ENCODE measurements at regions not wholly inside any gene's neighbourhood (a gene's known extent, or its start where the extent isn't known, plus 50 kb on each side); places are given as distances from the start of the nearest gene placed in this dataset.

GRCh38 chr9:27929841-27930240 is 356.6 kb upstream of the C9orf72 start:
- no peak for DNase-seq

- DNase-seq: no peak
Observed at GRCh38 chr9:27933210-27934025, 360.1 kb upstream of the C9orf72 start.

GRCh38 chr9:27934471-27934870 is 361.2 kb upstream of the C9orf72 start:
- DNase-seq: no peak

GRCh38 chr9:27939186-27939585 is 365.9 kb upstream of the C9orf72 start:
- DNase-seq: no peak

GRCh38 chr9:27940535-27940934 is 367.3 kb upstream of the C9orf72 start:
- DNase-seq: no peak

GRCh38 chr9:27943501-27943900 is 370.2 kb upstream of the C9orf72 start:
- no peak for DNase-seq

- DNase-seq: no peak
Observed at GRCh38 chr9:27945386-27945785, 372.1 kb upstream of the C9orf72 start.

GRCh38 chr9:27950382-27950781 is 377.1 kb upstream of the C9orf72 start:
- no peak for DNase-seq

- DNase-seq: no peak
Observed at GRCh38 chr9:27954858-27955257, 381.6 kb upstream of the C9orf72 start.

- no peak for DNase-seq
Observed at GRCh38 chr9:27963836-27964235, 390.6 kb upstream of the C9orf72 start.

GRCh38 chr9:27967210-27967609 is 393.9 kb upstream of the C9orf72 start:
- no peak for DNase-seq

- no peak for DNase-seq
Observed at GRCh38 chr9:27977931-27978330, 404.6 kb upstream of the C9orf72 start.

GRCh38 chr9:27985714-27986113 is 412.4 kb upstream of the C9orf72 start:
- no peak for DNase-seq

- DNase-seq: no peak
Observed at GRCh38 chr9:27990524-27990923, 417.2 kb upstream of the C9orf72 start.

GRCh38 chr9:27991221-27991620 is 417.9 kb upstream of the C9orf72 start:
- no peak for DNase-seq

GRCh38 chr9:28001096-28001495 is 427.8 kb upstream of the C9orf72 start:
- DNase-seq: no peak

- no peak for DNase-seq
Observed at GRCh38 chr9:28004900-28005299, 431.6 kb upstream of the C9orf72 start.

GRCh38 chr9:28005779-28006178 is 432.5 kb upstream of the C9orf72 start:
- no peak for DNase-seq

GRCh38 chr9:28007097-28007817 is 434.0 kb upstream of the C9orf72 start:
- DNase-seq: no peak

GRCh38 chr9:28014212-28014611 is 440.9 kb upstream of the C9orf72 start:
- DNase-seq: peak; percentile 65

GRCh38 chr9:28024676-28025075 is 451.4 kb upstream of the C9orf72 start:
- DNase-seq: peak; percentile 81

GRCh38 chr9:28025186-28025585 is 451.9 kb upstream of the C9orf72 start:
- no peak for DNase-seq

GRCh38 chr9:28031521-28032267 is 458.4 kb upstream of the C9orf72 start:
- DNase-seq: no peak

- no peak for DNase-seq
Observed at GRCh38 chr9:28032268-28032590, 458.9 kb upstream of the C9orf72 start.

Measured in NCI-H1436 treated with DMSO at 0.1 percent for 48 hours (cell line).